CD4-positive, alpha-beta T cell treated with Interleukin-10 for 1 hour (primary cell): ENCODE measurements at regions not wholly inside any gene's neighbourhood (a gene's known extent, or its start where the extent isn't known, plus 50 kb on each side); places are given as distances from the start of the nearest gene placed in this dataset.
"Not testable (repeated sequence)": the region's sequence is repeated elsewhere in the genome, so short reads cannot be mapped to it uniquely, and the experiment has no call there.

Experiments used
- DNase-seq: peaks from one replicate; pipeline ENCODE4 v3.0.0-alpha.2; 2020

GRCh38 chr12:131611416-131612091 lies 99.3 kb upstream of the SFSWAP start:
- no peak for DNase-seq

- no peak for DNase-seq
Measured at GRCh38 chr12:131612092-131612755, 98.7 kb upstream of the SFSWAP start.

- no peak for DNase-seq
Measured at GRCh38 chr12:131613186-131613585, 97.7 kb upstream of the SFSWAP start.

- no peak for DNase-seq
Measured at GRCh38 chr12:131613678-131614077, 97.2 kb upstream of the SFSWAP start.

GRCh38 chr12:131615326-131616042 lies 95.4 kb upstream of the SFSWAP start:
- DNase-seq = no peak

- DNase-seq = no peak
Measured at GRCh38 chr12:131616043-131616700, 94.7 kb upstream of the SFSWAP start.

- DNase-seq = no peak
Measured at GRCh38 chr12:131616738-131617137, 94.2 kb upstream of the SFSWAP start.

GRCh38 chr12:131617179-131617578 lies 93.7 kb upstream of the SFSWAP start:
- no peak for DNase-seq

- no peak for DNase-seq
Measured at GRCh38 chr12:131617596-131618302, 93.1 kb upstream of the SFSWAP start.

- no peak for DNase-seq
Measured at GRCh38 chr12:131618303-131618658, 92.6 kb upstream of the SFSWAP start.

- DNase-seq = no peak
Measured at GRCh38 chr12:131618701-131619100, 92.2 kb upstream of the SFSWAP start.

GRCh38 chr12:131619106-131619642 lies 91.7 kb upstream of the SFSWAP start:
- DNase-seq = no peak

GRCh38 chr12:131619736-131620506 lies 91.0 kb upstream of the SFSWAP start:
- no peak for DNase-seq

GRCh38 chr12:131620520-131620919 lies 90.4 kb upstream of the SFSWAP start:
- no peak for DNase-seq

GRCh38 chr12:131620946-131621681 lies 89.8 kb upstream of the SFSWAP start:
- no peak for DNase-seq

- no peak for DNase-seq
Measured at GRCh38 chr12:131621701-131622421, 89.0 kb upstream of the SFSWAP start.

- no peak for DNase-seq
Measured at GRCh38 chr12:131622422-131622955, 88.4 kb upstream of the SFSWAP start.

- not testable (repeated sequence) for DNase-seq
Measured at GRCh38 chr12:131623404-131624368, 87.2 kb upstream of the SFSWAP start.

- not testable (repeated sequence) for DNase-seq
Measured at GRCh38 chr12:131624369-131624739, 86.5 kb upstream of the SFSWAP start.
